Liver (tissue), 8 donors: ENCODE measurements at regions not wholly inside any gene's neighbourhood (a gene's known extent, or its start where the extent isn't known, plus 50 kb on each side); places are given as distances from the start of the nearest gene placed in this dataset.

Experiments used
- DNase-seq: peaks from one replicate; pipeline ENCODE4 v3.0.0-alpha.2; 2017; ENCODE audit warnings: low spot score
- H3K27ac ChIP-seq, 2 donors: one replicate each; pipeline ENCODE4 v1.7.0; 2013; ENCODE audit warnings: inconsistent platforms in 2 of 2, low read length in 2 of 2, control low read depth in 1 of 2, low read depth in 1 of 2, mild to moderate bottlenecking in 1 of 2
- H3K27me3 ChIP-seq, 4 donors: one replicate each; pipeline versions ENCODE4 v1.6.1 to v1.7.0; 2013; ENCODE audit warnings: low read length in 3 of 4, inconsistent platforms in 1 of 4, mild to moderate bottlenecking in 1 of 4, moderate library complexity in 1 of 4; ENCODE audit not compliant: control insufficient read depth in 4 of 4, insufficient read depth in 4 of 4
- H3K36me3 ChIP-seq, 4 donors: one replicate each; pipeline versions ENCODE4 v1.6.1 to v1.7.0; 2013; ENCODE audit warnings: low read length in 3 of 4, mild to moderate bottlenecking in 3 of 4, low read depth in 1 of 4, moderate library complexity in 1 of 4; ENCODE audit not compliant: control insufficient read depth in 4 of 4, insufficient read depth in 3 of 4
- H3K4me1 ChIP-seq, 4 donors: one replicate each; pipeline versions ENCODE4 v1.6.1 to v1.7.0; 2013; ENCODE audit warnings: low read length in 3 of 4, mild to moderate bottlenecking in 3 of 4, moderate library complexity in 1 of 4; ENCODE audit not compliant: control insufficient read depth in 4 of 4, insufficient read depth in 4 of 4
- H3K4me3 ChIP-seq, 3 donors: one replicate each; pipeline versions ENCODE4 v1.6.1 to v1.7.0; 2013; ENCODE audit warnings: low read length in 3 of 3, control low read depth in 1 of 3, low read depth in 1 of 3, mild to moderate bottlenecking in 1 of 3
- H3K9ac ChIP-seq, 2 donors: one replicate each; pipeline ENCODE4 v1.7.0; 2013; ENCODE audit warnings: low read length in 2 of 2, mild to moderate bottlenecking in 2 of 2, moderate library complexity in 2 of 2, control low read depth in 1 of 2, low read depth in 1 of 2
- H3K9me3 ChIP-seq, 4 donors: one replicate each; pipeline versions ENCODE4 v1.6.1 to v1.7.0; 2013; ENCODE audit warnings: low read length in 3 of 4; ENCODE audit not compliant: control insufficient read depth in 4 of 4
- EGR1 ChIP-seq, 2 donors: IDR thresholded peaks; 2 replicates each; pipeline ENCODE4 v1.6.1; 2016 to 2018; ENCODE audit warnings: antibody characterized with exemption in 2 of 2, low read depth in 2 of 2
- FOXA1 ChIP-seq: IDR thresholded peaks from 2 replicates; pipeline ENCODE4 v1.6.1; 2016; ENCODE audit warnings: antibody characterized with exemption
- FOXA2 ChIP-seq: IDR thresholded peaks from 2 replicates; pipeline ENCODE4 v1.6.1; 2016; ENCODE audit warnings: antibody characterized with exemption
- GABPA ChIP-seq, 2 donors: IDR thresholded peaks in 1 of 2; conservative IDR thresholded peaks in 1 of 2; 2 replicates each; pipeline ENCODE4 v1.6.1; 2016; ENCODE audit warnings: antibody characterized with exemption in 2 of 2, mild to moderate bottlenecking in 1 of 2, moderate library complexity in 1 of 2
- HNF4A ChIP-seq, 2 donors: conservative IDR thresholded peaks; 2 replicates each; pipeline ENCODE4 v1.6.1; 2016; ENCODE audit warnings: antibody characterized with exemption in 2 of 2, mild to moderate bottlenecking in 2 of 2
- NR2F2 ChIP-seq: IDR thresholded peaks from 2 replicates; pipeline ENCODE4 v1.6.1; 2016; ENCODE audit warnings: antibody characterized with exemption
- RAD21 ChIP-seq, 2 donors: IDR thresholded peaks; 2 replicates each; pipeline ENCODE4 v1.6.1; 2016; ENCODE audit warnings: antibody characterized with exemption in 2 of 2, mild to moderate bottlenecking in 2 of 2
- RXRA ChIP-seq, 2 donors: IDR thresholded peaks; 2 replicates each; pipeline ENCODE4 v1.6.1; 2017 to 2018; ENCODE audit warnings: antibody characterized with exemption in 2 of 2, mild to moderate bottlenecking in 1 of 2
- SP1 ChIP-seq: IDR thresholded peaks from 2 replicates; pipeline ENCODE4 v1.6.1; 2018; ENCODE audit warnings: antibody characterized with exemption, mild to moderate bottlenecking
- TAF1 ChIP-seq: conservative IDR thresholded peaks from 2 replicates; pipeline ENCODE4 v1.6.1; 2016; ENCODE audit warnings: antibody characterized with exemption, mild to moderate bottlenecking
- YY1 ChIP-seq: IDR thresholded peaks from 2 replicates; pipeline ENCODE4 v1.6.1; 2016; ENCODE audit warnings: antibody characterized with exemption, mild to moderate bottlenecking
- WGBS: extraction: QIAGEN DNeasy Blood & Tissue Kit; methylation state at CpG from one replicate; pipeline ENCODE4 v1.1.7; 2013; 5-methylcytosine and 5-hydroxymethylcytosine counted together
- TF ChIP-seq, protein P1 (sequence below): fragments of 150-350 bp; IDR thresholded peaks from 2 replicates; pipeline ENCODE4 v1.5.1; 2017; ENCODE audit warnings: improper control_type of control experiment, low read depth, low read length; ENCODE audit not compliant: missing input control
- TF ChIP-seq, protein P2 (sequence below): IDR thresholded peaks from 2 replicates; pipeline ENCODE4 v1.6.1; 2016; ENCODE audit warnings: antibody characterized with exemption
- TF ChIP-seq, protein P3 (sequence below): IDR thresholded peaks from 2 replicates; pipeline ENCODE4 v1.6.1; 2016; ENCODE audit warnings: antibody characterized with exemption, mild to moderate bottlenecking
- TF ChIP-seq, protein P4 (sequence below): IDR thresholded peaks from 2 replicates; pipeline ENCODE4 v1.6.1; 2016; ENCODE audit warnings: antibody characterized with exemption
- donor health status: healthy.
- donor health status: healthy.
- donor health status: healthy.
- donor health status: healthy.
- donor health status: healthy.

DNA sequence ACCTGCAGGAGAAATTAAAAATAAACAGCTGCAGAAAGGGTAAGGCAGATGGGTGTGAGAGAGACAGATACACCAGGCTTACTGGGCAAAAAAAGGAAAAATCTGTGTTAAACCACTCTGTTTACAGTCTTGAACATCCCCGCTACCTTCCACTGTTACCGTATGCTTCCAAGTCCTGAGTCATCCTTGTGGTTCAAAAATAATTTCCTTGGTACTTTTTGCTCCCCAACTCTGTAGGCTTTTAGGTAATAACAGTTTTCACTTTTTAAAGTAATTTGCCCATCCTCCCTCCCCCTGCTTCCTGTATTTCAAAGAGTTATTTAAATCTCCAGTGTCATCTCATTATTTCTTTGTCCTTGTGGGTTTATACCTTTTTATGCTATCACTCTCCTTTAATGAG lies 210.1 kb upstream of the FAT4 start:
- WGBS = 82% methylated on average over 2 of the region's 2 CpGs
- H3K27ac ChIP-seq = no peak overlapping the region
- no peak overlapping the region for H3K4me3 ChIP-seq
- no peak for DNase-seq
- no peaks in the 10 kb centered on the region for H3K4me1 ChIP-seq
- no peaks in the 10 kb centered on the region for H3K9me3 ChIP-seq
- no peaks in the 10 kb centered on the region for H3K27me3 ChIP-seq
- no peaks in the 10 kb centered on the region for H3K36me3 ChIP-seq
- TF ChIP-seq, protein P1, sequence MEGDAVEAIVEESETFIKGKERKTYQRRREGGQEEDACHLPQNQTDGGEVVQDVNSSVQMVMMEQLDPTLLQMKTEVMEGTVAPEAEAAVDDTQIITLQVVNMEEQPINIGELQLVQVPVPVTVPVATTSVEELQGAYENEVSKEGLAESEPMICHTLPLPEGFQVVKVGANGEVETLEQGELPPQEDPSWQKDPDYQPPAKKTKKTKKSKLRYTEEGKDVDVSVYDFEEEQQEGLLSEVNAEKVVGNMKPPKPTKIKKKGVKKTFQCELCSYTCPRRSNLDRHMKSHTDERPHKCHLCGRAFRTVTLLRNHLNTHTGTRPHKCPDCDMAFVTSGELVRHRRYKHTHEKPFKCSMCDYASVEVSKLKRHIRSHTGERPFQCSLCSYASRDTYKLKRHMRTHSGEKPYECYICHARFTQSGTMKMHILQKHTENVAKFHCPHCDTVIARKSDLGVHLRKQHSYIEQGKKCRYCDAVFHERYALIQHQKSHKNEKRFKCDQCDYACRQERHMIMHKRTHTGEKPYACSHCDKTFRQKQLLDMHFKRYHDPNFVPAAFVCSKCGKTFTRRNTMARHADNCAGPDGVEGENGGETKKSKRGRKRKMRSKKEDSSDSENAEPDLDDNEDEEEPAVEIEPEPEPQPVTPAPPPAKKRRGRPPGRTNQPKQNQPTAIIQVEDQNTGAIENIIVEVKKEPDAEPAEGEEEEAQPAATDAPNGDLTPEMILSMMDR = no peak
- no peak for TF ChIP-seq RAD21 (IDR thresholded peaks at IDR 0.05)
- TF ChIP-seq YY1 = no peak
- TF ChIP-seq, protein P2, sequence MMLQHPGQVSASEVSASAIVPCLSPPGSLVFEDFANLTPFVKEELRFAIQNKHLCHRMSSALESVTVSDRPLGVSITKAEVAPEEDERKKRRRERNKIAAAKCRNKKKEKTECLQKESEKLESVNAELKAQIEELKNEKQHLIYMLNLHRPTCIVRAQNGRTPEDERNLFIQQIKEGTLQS = no peak
- TF ChIP-seq FOXA1 = no peak
- TF ChIP-seq TAF1 = no peak
- TF ChIP-seq, protein P3, sequence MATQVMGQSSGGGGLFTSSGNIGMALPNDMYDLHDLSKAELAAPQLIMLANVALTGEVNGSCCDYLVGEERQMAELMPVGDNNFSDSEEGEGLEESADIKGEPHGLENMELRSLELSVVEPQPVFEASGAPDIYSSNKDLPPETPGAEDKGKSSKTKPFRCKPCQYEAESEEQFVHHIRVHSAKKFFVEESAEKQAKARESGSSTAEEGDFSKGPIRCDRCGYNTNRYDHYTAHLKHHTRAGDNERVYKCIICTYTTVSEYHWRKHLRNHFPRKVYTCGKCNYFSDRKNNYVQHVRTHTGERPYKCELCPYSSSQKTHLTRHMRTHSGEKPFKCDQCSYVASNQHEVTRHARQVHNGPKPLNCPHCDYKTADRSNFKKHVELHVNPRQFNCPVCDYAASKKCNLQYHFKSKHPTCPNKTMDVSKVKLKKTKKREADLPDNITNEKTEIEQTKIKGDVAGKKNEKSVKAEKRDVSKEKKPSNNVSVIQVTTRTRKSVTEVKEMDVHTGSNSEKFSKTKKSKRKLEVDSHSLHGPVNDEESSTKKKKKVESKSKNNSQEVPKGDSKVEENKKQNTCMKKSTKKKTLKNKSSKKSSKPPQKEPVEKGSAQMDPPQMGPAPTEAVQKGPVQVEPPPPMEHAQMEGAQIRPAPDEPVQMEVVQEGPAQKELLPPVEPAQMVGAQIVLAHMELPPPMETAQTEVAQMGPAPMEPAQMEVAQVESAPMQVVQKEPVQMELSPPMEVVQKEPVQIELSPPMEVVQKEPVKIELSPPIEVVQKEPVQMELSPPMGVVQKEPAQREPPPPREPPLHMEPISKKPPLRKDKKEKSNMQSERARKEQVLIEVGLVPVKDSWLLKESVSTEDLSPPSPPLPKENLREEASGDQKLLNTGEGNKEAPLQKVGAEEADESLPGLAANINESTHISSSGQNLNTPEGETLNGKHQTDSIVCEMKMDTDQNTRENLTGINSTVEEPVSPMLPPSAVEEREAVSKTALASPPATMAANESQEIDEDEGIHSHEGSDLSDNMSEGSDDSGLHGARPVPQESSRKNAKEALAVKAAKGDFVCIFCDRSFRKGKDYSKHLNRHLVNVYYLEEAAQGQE = no peak
- no peak for TF ChIP-seq RXRA (IDR thresholded peaks at IDR 0.05)
- TF ChIP-seq NR2F2 = no peak
- TF ChIP-seq GABPA (IDR thresholded peaks at IDR 0.05 in 1 of 2, conservative IDR thresholded peaks at IDR 0.05 in 1 of 2) = no peak
- TF ChIP-seq FOXA2 = no peak
- no peak overlapping the region for H3K9ac ChIP-seq

DNA sequence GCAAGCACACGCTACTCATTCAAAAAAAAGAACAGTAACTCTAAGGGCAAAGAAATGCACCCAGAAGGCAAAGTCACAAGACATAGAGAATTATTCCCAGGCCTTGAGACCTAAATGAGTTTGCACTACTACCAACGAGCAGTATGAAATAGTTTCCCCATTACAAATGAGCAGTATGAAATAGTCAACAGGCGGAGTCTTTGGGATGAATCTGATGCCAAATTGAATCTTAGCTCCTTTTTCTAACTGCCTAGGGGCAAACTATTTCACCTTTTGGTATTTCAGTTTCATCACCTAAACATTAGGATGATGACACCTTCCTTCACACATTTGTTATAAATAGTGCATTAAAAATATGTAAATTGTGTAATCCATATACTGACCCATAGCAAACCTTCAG lies 213.0 kb upstream of the FAT4 start:
- H3K36me3 ChIP-seq = no peaks in the 10 kb centered on the region
- no peak overlapping the region for H3K4me3 ChIP-seq
- H3K27ac ChIP-seq = no peak overlapping the region
- no peaks in the 10 kb centered on the region for H3K27me3 ChIP-seq
- H3K4me1 ChIP-seq = no peaks in the 10 kb centered on the region
- 85% methylated on average over 3 of the region's 3 CpGs for WGBS
- DNase-seq = no peak
- H3K9me3 ChIP-seq = no peaks in the 10 kb centered on the region
- TF ChIP-seq GABPA (IDR thresholded peaks at IDR 0.05 in 1 of 2, conservative IDR thresholded peaks at IDR 0.05 in 1 of 2) = no peak
- TF ChIP-seq, protein P4, sequence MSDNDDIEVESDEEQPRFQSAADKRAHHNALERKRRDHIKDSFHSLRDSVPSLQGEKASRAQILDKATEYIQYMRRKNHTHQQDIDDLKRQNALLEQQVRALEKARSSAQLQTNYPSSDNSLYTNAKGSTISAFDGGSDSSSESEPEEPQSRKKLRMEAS = no peak
- no peak for TF ChIP-seq EGR1 (IDR thresholded peaks at IDR 0.05; ENCODE audit: low read depth in 2 of 2)
- no peak for TF ChIP-seq RAD21 (IDR thresholded peaks at IDR 0.05)
- no peak for TF ChIP-seq HNF4A (conservative IDR thresholded peaks at IDR 0.05)
- no peak for TF ChIP-seq FOXA1
- no peak for TF ChIP-seq NR2F2
- TF ChIP-seq RXRA (IDR thresholded peaks at IDR 0.05) = no peak
- no peak for TF ChIP-seq SP1
- no peak for TF ChIP-seq TAF1
- H3K9ac ChIP-seq = no peak overlapping the region
